ENCODE measurements at regions not wholly inside any gene's neighbourhood (a gene's known extent, or its start where the extent isn't known, plus 50 kb on each side); places are given as distances from the start of the nearest gene placed in this dataset.

GRCh38 chr12:77224346-77224745 is 159.0 kb upstream of the E2F7 start:
- H2AFZ ChIP-seq (ENCODE audit: insufficient read depth, low read depth, low read length, poor library complexity, severe bottlenecking) = no peak overlapping the region
- Mint-ChIP-seq H3K27ac (no peak overlapping the region), H3K4me1 (no peaks in the 10 kb centered on the region), H3K9me3 (ENCODE audit: insufficient read depth) (no peaks in the 10 kb centered on the region), H3K27me3 (no peaks in the 10 kb centered on the region), H3K4me3 (no peak overlapping the region)
- ATAC-seq (ENCODE audit: low read depth) = no peak
- H3K27me3 ChIP-seq (replicated peaks in 1 of 4; ENCODE audit: control extremely low read depth in 1 of 4, control insufficient read depth in 3 of 4, insufficient read depth in 4 of 4, low read length in 3 of 4) = no peaks in the 10 kb centered on the region
- no peaks in the 10 kb centered on the region for H3K36me3 ChIP-seq (replicated peaks in 1 of 2; ENCODE audit: control extremely low read depth in 1 of 2, control insufficient read depth in 1 of 2, extremely low read depth in 1 of 2, insufficient read depth in 2 of 2, low read length in 1 of 2)
- H4K20me1 ChIP-seq (ENCODE audit: control insufficient read depth, insufficient read depth, low read length, poor library complexity, severe bottlenecking) = no peaks in the 10 kb centered on the region
- POLR2A ChIA-PET = no interaction called here
- CTCF ChIA-PET = no interaction called here
- no peaks in the 10 kb centered on the region for H3K4me1 ChIP-seq (ENCODE audit: control insufficient read depth in 2 of 2, insufficient read depth in 2 of 2, low read length in 2 of 2)
- H3K79me2 ChIP-seq (ENCODE audit: control insufficient read depth, insufficient read depth, low read length) = no peaks in the 10 kb centered on the region
- intact Hi-C loops (cut with micrococcal nuclease) = no loop called here
- TF ChIP-seq EZH2 (IDR thresholded peaks at IDR 0.05; ENCODE audit: borderline replicate concordance, insufficient read depth, low read depth, low read length, poor library complexity, severe bottlenecking) (no peak), CTCF (IDR thresholded peaks at IDR 0.05) (no peak)
- no peak for DNase-seq
- no peak overlapping the region for H3K27ac ChIP-seq (ENCODE audit: low read length in 2 of 2)
- no peaks in the 10 kb centered on the region for H3K9me3 ChIP-seq (ENCODE audit: control extremely low read depth in 1 of 3, control insufficient read depth in 2 of 3, insufficient read depth in 1 of 3, low read length in 2 of 3)
- H3K9ac ChIP-seq (ENCODE audit: low read length) = no peak overlapping the region
- H3K4me2 ChIP-seq (replicated peaks; ENCODE audit: low read depth, low read length, poor library complexity, severe bottlenecking) = no peak overlapping the region
- no peak overlapping the region for H3K4me3 ChIP-seq (ENCODE audit: control extremely low read depth in 1 of 5, extremely low read depth in 1 of 5, insufficient read depth in 1 of 5, low read depth in 2 of 5, low read length in 4 of 5)
- WGBS (ENCODE audit: insufficient coverage) = 40% methylated on average over 1 of the region's 2 CpGs

- Mint-ChIP-seq H3K9me3 (ENCODE audit: insufficient read depth) (no peaks in the 10 kb centered on the region), H3K27ac (no peak overlapping the region), H3K4me1 (no peaks in the 10 kb centered on the region), H3K4me3 (no peak overlapping the region), H3K27me3 (no peaks in the 10 kb centered on the region)
- Histone ChIP-seq H3K27ac (ENCODE audit: low read length in 2 of 2) (no peak overlapping the region), H3K27me3 (replicated peaks in 1 of 4; ENCODE audit: control extremely low read depth in 1 of 4, control insufficient read depth in 3 of 4, insufficient read depth in 4 of 4, low read length in 3 of 4) (no peaks in the 10 kb centered on the region), H4K20me1 (ENCODE audit: control insufficient read depth, insufficient read depth, low read length, poor library complexity, severe bottlenecking) (no peaks in the 10 kb centered on the region), H3K9ac (ENCODE audit: low read length) (no peak overlapping the region), H3K4me1 (ENCODE audit: control insufficient read depth in 2 of 2, insufficient read depth in 2 of 2, low read length in 2 of 2) (no peaks in the 10 kb centered on the region), H3K4me3 (ENCODE audit: control extremely low read depth in 1 of 5, extremely low read depth in 1 of 5, insufficient read depth in 1 of 5, low read depth in 2 of 5, low read length in 4 of 5) (no peak overlapping the region), H3K36me3 (replicated peaks in 1 of 2; ENCODE audit: control extremely low read depth in 1 of 2, control insufficient read depth in 1 of 2, extremely low read depth in 1 of 2, insufficient read depth in 2 of 2, low read length in 1 of 2) (no peaks in the 10 kb centered on the region), H3K4me2 (replicated peaks; ENCODE audit: low read depth, low read length, poor library complexity, severe bottlenecking) (no peak overlapping the region), H2AFZ (ENCODE audit: insufficient read depth, low read depth, low read length, poor library complexity, severe bottlenecking) (no peak overlapping the region), H3K9me3 (ENCODE audit: control extremely low read depth in 1 of 3, control insufficient read depth in 2 of 3, insufficient read depth in 1 of 3, low read length in 2 of 3) (no peaks in the 10 kb centered on the region), H3K79me2 (ENCODE audit: control insufficient read depth, insufficient read depth, low read length) (no peaks in the 10 kb centered on the region)
- ATAC-seq (ENCODE audit: low read depth) (no peak), DNase-seq (no peak)
- POLR2A ChIA-PET = no interaction called here
- 94% methylated on average over 2 of the region's 2 CpGs for WGBS (ENCODE audit: insufficient coverage)
- CTCF ChIA-PET = no interaction called here
- intact Hi-C loops (cut with micrococcal nuclease) = no loop called here
- TF ChIP-seq EZH2 (IDR thresholded peaks at IDR 0.05; ENCODE audit: borderline replicate concordance, insufficient read depth, low read depth, low read length, poor library complexity, severe bottlenecking) (no peak), CTCF (IDR thresholded peaks at IDR 0.05) (no peak)
These were observed 157.0 kb upstream of the E2F7 start for GRCh38 chr12:77222336-77222735.
